Stimulated activated CD4-positive, alpha-beta T cell treated with anti-CD3 and anti-CD28 coated beads, Interleukin-12 subunit alpha, Interleukin-12 subunit beta, amount 100 ng/mL, for 48 hours (primary cell): ENCODE measurements at regions not wholly inside any gene's neighbourhood (a gene's known extent, or its start where the extent isn't known, plus 50 kb on each side); places are given as distances from the start of the nearest gene placed in this dataset.

Source experiments
- DNase-seq, 3 donors: peaks; one replicate each; pipeline ENCODE4 v3.0.0-alpha.2; 2020; ENCODE audit warnings: low read depth in 2 of 3, low spot score in 1 of 3

DNA sequence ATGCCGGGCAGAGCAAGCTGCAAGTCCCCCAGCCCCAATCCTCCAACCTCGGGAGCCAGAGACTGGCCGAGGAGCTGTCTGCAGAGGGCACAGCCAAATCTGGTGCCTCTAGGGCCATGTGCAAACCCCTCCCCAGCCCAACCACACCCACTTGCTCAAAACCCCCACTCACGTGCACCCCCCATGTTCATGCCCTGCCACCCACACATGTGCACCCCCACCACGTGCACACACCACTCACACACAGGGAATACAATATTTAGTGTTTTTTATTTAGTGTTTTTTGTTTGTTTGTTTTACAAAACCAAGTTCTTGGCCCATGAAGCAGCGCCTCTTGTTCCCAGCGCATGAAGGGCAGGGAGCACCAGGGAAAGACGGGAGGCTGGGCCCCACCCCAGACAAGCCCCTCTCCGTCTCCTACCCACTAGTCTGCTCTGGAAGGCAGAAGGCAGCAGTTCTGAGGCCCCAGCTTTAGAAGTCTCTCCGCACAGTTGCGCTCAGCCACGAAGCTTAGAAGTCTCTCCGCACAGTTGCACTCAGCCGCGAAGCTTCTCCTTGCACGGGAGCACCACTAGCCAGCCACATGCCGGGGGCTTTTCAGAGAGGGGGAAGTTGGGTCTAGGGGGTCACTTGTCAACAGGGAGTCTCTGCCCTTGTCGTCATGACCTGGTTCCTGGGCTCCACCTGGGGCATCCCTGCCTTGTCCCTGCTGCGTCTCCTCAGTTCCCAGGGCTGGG, 276.1 kb upstream of the HDAC4 start:
- DNase-seq = no peak

DNA sequence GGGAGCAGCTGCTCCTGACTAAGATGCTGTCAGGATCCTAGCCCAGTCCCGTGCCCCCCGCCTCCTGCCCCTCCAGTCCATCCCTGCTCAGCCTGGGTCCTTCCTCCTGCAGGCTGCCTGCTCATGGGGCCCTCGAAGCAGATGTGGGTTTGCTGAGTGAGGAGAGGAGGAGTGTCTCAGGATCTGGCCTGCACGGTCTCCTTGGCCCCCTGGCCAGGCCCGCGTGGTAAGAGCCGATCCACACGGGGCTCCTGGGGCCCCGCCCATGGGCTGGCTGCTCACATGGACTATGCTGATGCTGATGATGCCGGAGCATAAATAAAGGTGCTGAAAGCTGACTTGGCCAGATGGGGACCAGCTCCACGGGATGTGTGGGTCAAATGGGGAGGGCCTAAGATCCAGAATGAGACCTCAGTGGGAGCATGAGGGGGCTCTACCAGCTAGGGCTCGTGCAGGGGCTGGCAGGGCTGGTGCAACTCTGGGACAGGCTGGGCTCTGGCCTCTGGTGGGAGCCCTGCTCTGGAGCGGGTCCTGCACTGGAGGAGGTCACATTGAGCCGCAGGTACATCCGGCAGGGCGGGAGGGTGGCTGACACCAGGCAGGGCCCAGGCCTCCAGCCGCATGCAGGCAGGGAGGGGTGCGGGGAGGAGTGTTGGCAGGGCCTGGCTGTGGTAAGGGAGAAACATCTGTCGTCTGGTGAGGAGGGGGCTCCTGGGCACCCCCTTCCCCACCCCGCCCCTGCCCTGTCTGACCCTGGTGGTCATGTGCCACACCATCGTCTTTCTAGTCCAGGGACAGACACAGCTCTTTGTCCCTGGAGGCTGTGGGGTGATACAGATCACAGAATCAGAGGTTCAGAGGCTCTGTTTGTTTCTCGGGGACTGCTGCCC, 275.3 kb upstream of the HDAC4 start:
- no peak for DNase-seq

DNA sequence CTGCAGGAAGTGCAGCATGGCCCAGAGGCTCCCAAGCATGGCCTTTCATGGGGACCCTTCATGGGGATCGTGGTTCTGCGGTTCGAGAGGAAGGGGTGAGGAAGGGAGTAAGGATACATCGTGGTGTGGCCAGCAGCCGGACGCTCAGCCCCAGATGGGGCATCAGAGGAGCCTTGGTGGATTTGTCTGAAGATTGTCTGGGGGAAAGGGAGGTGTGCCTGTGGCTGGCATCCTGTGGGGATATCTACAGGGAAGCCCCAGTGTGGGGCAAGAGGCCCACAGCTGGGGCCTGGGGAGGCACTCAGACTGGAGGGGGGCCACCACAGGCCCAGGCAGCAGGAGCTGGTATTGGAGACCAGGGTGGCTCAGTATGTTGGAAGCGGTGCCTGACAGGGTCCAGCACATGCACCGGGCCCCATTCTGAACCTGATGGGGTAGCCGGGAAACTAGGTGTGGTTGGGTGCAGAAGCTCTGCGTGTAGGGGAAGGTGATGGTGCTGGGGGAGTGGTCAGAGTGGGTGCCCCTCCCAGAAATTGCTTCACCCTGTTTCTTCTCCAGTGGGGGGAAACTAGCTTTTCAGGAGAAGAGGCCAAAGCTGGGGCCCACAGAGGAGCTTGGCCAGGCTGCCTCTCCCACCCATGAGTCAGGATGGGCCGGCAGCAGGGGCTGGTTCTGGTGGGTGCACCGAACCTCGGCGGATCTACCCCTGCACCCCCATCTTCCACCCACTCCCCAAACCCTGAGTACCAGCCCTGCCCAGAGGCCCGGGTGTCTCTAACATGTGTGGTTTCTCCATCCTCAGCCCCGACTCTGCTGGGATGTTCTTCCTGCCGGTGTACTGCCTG, 274.4 kb upstream of the HDAC4 start:
- no peak for DNase-seq

DNA sequence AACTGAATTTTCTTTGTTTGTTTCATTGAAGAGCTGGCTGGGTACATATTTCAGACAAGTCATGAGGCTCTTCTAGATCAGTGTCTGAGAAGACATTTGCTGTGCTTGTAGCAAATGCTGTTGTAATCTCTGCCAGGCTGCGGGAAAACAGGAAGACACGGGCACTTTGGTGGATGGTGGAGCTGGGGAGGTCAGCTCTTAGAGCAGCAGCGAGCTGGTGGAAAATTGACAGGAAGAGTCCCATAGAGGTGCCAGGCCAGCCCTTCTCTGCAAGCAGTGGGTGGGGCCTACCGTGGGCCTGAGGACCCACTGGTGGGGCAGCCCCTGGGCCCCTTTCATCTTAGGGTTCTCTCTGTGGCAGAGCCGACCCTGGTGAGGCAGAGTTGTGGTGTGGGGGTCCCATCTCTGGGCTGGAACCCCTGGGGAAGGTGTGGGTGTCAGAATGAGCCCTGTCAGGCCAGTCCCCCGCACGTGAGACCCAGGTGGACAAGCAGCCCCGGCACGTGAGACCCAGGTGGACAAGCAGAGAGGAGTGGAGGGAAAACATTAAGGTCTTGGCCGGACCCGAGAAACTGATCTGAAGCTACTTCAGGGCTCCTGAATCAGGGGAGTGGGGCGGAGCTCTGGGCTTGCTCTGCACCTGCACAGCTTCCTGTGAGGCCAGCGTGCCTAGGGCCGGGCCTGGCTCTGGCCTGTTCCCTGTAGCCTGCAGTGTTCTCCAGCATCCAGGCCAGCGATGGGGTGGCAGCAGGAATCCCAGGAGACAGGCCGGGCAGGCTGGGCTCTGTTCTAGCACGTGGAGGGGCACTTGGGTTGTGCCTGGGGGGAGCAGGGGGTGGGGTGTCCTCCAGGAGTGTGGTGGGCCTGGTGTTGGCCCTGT, 273.5 kb upstream of the HDAC4 start:
- DNase-seq = no peak

DNA sequence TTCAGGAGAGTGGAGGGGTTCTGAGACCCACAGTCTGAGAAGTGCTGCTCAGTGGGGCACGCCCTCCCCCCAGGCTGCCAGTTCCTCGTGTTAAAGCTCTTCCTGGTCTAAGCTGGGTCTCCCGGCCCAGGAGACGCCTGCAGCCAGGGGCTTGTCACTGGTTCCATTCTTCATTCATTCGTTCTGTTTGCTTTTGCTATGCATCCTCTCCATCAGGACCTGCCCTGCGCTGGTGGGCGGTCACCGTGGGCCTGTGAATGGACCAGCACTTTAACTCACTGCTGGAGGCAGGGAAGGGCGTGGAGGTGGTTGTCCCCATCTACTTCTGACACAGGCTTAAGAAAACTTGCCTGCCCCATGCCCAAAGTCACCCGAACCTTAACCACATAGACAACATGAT, 272.8 kb upstream of the HDAC4 start:
- no peak for DNase-seq

DNA sequence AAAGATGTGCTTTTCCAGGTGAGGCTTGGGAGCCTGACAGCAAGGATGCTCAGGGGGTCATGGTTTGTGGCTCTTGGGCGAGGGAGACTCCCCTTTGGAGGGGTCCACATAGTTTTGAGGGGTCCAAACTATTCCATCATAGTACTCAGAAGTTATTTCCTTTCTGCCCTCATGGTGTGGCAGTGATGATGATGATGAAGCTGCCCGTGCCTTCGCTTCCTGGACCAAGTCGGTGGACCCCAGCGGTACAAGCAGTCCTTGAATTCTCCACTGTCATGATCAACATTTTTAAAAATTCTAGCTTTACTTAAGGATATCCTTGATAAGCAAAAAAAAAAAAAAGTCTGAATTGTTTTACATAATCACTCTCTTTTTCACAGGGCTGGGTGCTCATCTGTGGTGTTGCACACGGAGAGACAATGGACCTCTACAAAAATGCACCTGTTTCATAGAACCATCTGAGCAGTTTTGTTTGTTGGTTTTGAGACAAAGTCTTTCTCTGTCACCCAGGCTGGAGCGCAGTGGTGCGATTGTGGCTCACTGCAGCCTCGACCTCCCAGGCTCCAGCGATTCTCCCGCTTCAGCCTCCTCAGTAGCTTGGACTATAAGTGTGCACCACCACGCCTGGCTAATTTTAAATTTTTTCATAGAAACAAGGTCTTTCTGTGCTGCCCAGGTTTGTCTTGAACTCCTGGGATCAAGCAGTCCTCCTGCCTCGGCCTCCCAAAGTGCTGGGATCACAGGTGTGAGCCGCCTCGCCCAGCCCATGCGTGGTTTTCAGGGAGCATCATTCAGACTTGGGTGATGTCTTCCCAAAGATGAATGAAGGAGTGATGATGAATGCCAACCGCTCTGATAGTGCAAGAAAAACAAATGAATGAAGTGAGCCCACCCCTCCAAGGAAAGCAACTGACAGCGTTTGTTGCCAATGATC, 271.4 kb upstream of the HDAC4 start:
- no peak for DNase-seq

DNA sequence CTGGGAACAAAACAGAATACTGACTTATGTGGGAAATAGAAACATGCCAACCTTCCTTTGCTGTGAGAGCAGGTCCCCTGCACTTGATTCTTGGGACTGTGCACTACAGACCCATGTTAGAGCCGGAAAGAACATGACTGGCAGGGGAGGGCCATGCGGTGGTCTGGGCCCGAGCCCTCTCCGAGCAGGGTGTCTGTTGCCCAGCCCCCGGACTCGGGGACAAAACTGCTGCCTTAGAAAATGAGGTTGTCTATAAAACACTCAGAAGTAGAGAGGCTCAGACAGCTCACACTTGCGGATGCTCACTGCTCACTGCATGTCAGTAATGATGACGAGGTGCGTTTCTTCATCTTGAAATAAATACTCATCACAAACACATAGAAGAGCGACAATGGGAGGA, 270.7 kb upstream of the HDAC4 start:
- DNase-seq = no peak

DNA sequence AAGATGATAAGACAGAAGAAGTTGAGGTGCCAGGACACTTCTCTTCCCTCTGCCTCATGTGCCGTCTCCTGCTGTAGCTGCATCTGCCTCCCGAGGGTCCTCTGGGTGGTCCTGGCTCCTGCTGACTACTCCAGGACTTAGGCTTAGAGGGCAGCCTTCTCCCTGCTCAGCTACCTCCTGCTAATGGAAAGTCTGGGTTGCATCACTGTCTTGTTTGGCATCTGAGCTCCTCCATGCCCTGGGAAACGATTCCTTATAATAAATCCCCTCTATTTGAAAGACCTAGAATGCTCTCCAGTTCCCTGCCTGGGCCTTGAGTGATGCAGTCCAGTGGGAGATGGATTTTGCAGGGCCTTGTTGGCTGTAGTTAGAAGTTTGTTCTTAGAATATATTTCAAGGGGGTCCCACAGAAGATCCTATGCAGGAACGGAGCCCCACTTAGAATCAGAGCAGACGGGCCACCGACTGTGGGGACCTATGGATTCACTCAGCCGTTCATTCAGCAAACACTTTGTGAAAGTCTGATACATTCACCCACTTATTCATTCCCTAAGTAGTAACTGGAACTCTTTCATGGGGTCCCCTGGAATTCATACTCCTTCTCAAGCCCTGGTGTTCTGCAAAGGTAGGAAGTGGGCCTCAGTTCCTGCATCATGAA, 269.8 kb upstream of the HDAC4 start:
- no peak for DNase-seq

DNA sequence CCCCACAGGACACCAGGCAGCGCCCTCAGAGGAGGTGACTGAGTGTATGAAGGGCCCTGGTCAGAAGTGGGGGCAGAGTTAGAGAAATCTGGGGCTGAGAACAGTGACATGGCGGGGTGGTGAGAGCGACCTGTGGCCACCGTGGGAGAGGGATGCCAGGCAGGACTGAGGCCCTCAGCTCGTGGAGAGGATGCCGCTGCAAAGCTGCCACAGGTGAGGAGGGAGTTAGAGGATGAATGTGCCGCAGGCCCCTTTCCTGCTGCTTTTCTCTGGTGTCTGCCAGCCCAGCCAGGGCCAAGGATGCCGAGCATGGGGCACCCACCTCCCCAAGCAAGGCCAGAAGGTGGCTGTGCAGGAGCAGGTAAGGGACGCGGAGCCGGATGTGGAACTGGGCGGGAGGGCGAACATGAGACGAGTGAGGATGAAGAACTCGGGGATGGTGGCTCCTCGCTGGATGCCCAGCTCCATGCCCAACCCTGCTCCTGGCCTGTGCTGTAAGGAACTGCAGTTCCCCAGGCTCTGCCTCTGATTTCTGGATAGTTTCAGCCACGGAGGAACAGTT, 269.2 kb upstream of the HDAC4 start:
- no peak for DNase-seq

DNA sequence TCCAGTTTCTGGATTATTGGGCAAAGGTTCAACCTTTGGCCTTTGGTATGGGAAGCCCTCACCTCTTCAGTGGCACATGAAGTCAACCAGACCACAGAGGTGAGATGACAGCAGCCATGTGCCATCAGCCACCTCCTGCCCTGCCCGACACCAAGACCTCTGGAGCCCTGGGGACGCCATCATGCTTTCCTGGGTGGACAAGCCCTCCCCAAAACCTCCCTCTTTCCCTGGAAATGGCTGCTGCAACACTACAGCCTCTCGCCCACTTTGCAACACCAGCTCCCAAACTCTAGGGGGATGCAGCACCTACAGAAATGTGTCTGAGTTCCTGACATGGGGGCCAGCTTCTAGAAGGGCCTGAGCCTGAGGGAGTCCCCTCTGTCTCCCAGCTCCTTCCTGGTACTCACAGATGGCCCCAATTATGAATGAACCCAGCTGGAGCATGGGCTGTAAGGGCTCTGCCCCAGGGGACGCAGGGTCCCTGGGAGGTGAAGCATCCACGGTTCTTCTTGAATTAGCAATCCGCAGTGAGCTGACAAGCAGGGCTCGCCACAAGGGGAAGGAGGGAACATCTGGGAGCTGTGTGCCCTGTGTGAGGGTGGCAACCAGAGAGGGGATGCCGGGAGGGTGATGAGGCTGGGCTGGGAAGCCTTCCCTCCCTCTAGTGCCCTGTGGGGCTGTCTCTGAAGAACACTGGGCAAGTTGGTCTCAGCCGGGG, 268.5 kb upstream of the HDAC4 start:
- DNase-seq = no peak

DNA sequence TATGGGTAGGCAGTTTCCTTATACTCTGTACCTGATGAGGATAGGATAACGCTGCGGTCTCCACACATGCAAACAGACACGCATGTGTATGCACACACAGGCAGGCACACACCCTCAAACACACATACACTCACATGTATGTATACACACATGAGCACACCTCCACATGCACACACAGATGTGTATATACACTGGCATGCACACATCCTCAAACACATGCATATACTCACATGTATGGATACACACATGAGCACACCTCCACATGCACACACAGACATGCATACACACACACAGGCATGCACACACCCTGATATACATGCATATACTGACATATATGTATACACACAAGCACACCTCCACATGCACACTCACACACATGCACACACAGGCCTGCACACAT, 267.8 kb upstream of the HDAC4 start:
- DNase-seq = no peak

DNA sequence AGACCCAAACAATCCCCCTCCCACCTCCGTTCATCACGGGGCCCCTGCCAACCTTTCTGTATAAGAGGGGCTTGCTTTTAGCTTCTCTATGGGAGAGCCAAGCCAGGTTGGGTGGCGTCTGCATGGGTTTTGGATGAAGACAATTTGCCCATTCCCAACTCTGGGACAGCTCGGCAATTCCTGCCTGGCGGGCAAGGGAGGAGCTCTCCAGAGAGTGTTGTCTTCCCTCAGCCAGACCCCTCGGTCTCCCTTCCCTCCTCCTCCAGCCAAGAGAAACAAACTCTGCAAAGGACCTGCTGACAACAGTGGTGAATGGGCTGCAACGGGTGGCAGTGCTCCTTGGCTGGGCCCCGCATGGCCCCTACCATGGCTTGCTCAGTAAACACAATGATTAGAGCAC, 267.2 kb upstream of the HDAC4 start:
- DNase-seq = no peak

DNA sequence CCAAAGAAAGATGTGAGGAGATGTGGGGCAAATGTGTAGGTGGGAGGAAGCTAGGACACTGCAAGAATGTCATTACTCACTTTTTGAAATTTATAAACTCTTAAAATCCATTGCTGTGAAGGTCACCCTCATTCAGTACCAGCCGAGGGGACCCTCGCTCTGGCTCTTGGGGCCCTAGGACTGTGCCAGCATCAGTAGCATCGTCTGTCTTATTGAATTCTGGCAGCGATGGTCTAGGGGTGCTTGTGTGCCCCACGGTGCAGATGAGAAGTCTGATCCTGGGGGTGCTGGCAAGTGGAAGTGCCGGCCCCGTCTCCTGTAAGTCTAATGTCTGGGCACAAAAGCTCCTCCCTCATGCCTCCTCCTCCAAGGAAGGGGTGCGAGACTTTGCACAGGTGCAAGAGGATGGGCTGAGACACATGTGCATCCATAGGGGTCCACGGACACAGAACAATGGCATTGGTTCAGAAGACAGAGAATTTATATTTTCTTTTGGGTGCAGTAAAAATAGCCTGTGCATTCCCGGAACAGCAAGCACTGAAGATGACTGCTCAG, 266.7 kb upstream of the HDAC4 start:
- no peak for DNase-seq

DNA sequence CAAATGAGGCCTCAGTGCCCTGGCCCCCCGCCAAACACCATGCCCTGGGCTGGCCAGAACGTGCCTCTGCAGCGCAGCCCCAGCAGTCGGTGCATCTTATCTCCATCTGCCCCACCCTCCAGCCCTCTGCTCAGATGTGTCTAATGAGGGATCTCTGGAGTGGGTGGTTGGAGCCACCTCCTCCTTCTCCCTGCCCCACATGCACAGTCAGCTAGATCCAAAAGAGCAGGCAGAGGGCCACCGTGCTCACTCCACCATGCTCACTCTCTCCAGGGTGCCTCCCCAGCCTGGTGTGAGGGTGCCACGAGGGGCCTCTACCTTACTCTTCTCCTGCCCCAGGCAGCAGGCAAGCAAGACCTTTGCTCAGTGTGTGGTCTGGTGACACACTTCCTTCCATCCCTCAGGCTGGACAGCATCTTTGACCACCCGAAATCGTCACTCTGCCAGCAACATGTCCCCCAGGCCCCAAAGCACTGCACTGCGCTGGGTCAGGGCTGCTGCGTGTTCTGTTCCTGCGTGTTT, 266.1 kb upstream of the HDAC4 start:
- DNase-seq = no peak

DNA sequence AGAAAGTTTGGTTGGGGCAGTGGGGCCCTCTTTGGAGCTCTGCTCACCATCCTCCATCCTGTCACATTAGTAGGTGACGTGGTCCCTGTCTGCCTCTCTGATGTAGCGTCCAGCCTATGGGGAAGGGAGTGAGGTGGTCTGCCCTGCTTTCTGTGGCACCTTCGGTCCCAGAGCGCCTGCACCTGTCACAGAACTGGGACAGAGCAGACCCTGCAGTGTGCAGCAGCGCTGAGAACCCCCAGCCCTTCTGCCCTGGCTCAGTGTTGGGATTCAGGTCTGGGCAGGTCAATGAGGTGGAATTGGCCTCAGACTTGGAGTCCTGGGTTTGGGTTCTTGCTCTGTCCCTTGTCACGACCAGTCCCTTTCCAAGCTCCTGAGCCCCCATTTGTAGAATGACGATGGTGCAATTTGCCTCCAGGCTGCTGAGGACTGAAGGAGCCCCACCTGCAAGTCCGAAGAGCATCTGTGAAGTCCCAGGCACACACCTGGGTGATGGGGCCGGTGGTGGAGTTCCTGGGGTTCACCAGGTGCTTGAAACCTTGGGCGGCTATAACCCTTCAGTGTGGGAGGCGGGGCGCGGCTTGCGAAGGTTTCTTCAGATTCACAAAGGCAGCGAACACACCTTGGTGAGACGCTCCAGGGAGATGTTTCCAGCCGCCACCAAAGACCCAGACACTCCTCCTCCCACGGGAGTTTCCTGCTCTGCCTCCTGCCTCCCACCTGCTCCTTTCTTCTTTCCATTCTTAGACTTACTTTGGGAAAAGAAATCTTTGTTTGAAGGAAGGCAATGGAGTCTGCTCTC, 265.4 kb upstream of the HDAC4 start:
- no peak for DNase-seq

DNA sequence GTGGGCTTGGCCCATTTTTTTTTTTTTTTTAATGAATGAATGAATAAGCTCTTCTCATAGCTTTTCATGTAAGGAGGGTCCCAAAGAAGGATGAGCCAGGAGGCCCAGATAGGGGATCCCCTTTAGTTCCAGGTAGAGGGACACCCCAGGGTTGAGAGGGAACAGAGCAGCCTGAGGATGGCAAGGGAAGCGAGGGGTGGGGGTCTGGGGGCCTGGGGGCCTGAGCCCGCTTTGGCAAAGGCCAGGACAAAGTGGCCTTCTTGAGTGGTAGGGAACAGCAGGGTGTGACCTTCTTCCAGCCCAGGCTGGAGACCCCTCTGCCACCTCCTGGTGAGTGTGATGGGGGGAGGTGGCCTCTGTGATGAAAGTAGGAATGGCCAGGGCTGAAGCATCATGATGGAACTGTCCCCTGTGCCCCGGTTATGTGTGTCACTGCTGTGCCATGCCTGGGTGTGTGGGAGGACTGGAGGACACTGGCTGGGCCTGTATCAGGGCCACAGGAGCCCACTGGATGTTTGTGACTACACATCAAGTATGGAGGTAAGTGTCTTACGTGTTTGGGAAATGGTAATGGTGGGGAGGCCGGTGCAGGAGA, 263.5 kb upstream of the HDAC4 start:
- no peak for DNase-seq
